HG03457 (cell line): ENCODE measurements at regions not wholly inside any gene's neighbourhood (a gene's known extent, or its start where the extent isn't known, plus 50 kb on each side); places are given as distances from the start of the nearest gene placed in this dataset.
"Not testable (repeated sequence)": the region's sequence is repeated elsewhere in the genome, so short reads cannot be mapped to it uniquely, and the experiment has no call there.

Experiments used
- ATAC-seq: cut with Tn5 transposase; IDR thresholded peaks from one replicate; pipeline ENCODE4 v1.9.1; 2021; ENCODE audit warnings: moderate number of reproducible peaks; ENCODE audit not compliant: unreplicated experiment

- ATAC-seq = not testable (repeated sequence)
Observed at GRCh38 chr9:87041553-87042235, 94.4 kb upstream of the GAS1 start.

GRCh38 chr9:87049929-87050608 is 102.8 kb upstream of the GAS1 start:
- ATAC-seq = not testable (repeated sequence)

GRCh38 chr9:87054999-87055686 is 107.8 kb upstream of the GAS1 start:
- ATAC-seq = no peak

- ATAC-seq = no peak
Observed at GRCh38 chr9:87059772-87060171, 112.5 kb upstream of the GAS1 start.

- ATAC-seq = no peak
Observed at GRCh38 chr9:87062746-87063145, 115.4 kb upstream of the GAS1 start.

- ATAC-seq = no peak
Observed at GRCh38 chr9:87063246-87063645, 115.9 kb upstream of the GAS1 start.

GRCh38 chr9:87063871-87064270 is 116.6 kb upstream of the GAS1 start:
- ATAC-seq = no peak

- no peak for ATAC-seq
Observed at GRCh38 chr9:87064311-87064710, 117.0 kb upstream of the GAS1 start.

GRCh38 chr9:87065981-87066380 is 118.7 kb upstream of the GAS1 start:
- ATAC-seq = no peak

- ATAC-seq = no peak
Observed at GRCh38 chr9:87067426-87067825, 120.1 kb upstream of the GAS1 start.

- no peak for ATAC-seq
Observed at GRCh38 chr9:87068177-87068840, 121.0 kb upstream of the GAS1 start.

- no peak for ATAC-seq
Observed at GRCh38 chr9:87069690-87070089, 122.4 kb upstream of the GAS1 start.

- ATAC-seq = no peak
Observed at GRCh38 chr9:87070336-87070735, 123.0 kb upstream of the GAS1 start.

- ATAC-seq = no peak
Observed at GRCh38 chr9:87071473-87071872, 124.2 kb upstream of the GAS1 start.

- ATAC-seq = no peak
Observed at GRCh38 chr9:87073692-87074091, 126.4 kb upstream of the GAS1 start.

- no peak for ATAC-seq
Observed at GRCh38 chr9:87075537-87075936, 128.2 kb upstream of the GAS1 start.

GRCh38 chr9:87076825-87077224 is 129.5 kb upstream of the GAS1 start:
- no peak for ATAC-seq

- ATAC-seq = no peak
Observed at GRCh38 chr9:87077986-87078385, 130.7 kb upstream of the GAS1 start.

- ATAC-seq = no peak
Observed at GRCh38 chr9:87080512-87081264, 133.4 kb upstream of the GAS1 start.

- no peak for ATAC-seq
Observed at GRCh38 chr9:87081503-87081902, 134.2 kb upstream of the GAS1 start.

GRCh38 chr9:87083986-87084385 is 136.7 kb upstream of the GAS1 start:
- no peak for ATAC-seq
